ENCODE measurements at regions not wholly inside any gene's neighbourhood (a gene's known extent, or its start where the extent isn't known, plus 50 kb on each side); places are given as distances from the start of the nearest gene placed in this dataset.

DNA sequence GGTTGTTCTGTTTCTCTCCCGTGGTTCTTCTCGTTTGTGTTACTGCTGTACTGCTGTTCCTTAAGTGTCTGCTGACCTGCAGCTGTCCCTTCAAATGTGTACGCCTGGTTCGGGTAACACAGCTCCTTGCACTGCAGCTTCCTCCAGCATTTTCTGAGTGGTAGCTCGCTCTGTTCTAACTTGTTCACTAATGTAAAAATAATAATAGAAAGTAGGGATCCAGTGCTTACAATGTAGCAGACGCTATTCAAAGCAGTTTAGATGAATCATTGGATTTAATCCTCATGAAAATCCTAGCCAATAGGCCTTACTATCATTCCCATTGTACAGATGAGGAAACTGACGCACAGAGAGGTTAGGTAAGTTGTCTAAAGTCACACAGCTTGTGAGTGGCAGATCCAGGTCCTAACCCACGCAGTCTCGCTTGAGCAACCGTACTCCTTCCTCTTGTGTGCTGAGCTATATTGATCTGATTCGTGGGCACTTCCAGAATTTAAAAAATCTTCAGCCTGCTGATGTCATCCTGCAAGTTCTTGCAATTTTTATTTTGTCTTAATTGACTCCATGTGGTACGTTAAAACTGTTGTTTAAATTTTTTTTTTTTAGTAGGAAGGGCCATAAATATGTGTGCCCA, 448.2 kb upstream of the FAT1 start:
- no peak for TF ChIP-seq POLR2AphosphoS5 (IDR thresholded peaks at IDR 0.05)
- no peak for TF ChIP-seq EP300 (IDR thresholded peaks at IDR 0.05)
- TF ChIP-seq, protein P1, sequence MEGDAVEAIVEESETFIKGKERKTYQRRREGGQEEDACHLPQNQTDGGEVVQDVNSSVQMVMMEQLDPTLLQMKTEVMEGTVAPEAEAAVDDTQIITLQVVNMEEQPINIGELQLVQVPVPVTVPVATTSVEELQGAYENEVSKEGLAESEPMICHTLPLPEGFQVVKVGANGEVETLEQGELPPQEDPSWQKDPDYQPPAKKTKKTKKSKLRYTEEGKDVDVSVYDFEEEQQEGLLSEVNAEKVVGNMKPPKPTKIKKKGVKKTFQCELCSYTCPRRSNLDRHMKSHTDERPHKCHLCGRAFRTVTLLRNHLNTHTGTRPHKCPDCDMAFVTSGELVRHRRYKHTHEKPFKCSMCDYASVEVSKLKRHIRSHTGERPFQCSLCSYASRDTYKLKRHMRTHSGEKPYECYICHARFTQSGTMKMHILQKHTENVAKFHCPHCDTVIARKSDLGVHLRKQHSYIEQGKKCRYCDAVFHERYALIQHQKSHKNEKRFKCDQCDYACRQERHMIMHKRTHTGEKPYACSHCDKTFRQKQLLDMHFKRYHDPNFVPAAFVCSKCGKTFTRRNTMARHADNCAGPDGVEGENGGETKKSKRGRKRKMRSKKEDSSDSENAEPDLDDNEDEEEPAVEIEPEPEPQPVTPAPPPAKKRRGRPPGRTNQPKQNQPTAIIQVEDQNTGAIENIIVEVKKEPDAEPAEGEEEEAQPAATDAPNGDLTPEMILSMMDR (IDR thresholded peaks at IDR 0.05) = no peak

Measured in gastroesophageal sphincter (tissue), 3 donors.